HepG2 (cell line): ENCODE measurements at regions not wholly inside any gene's neighbourhood (a gene's known extent, or its start where the extent isn't known, plus 50 kb on each side); places are given as distances from the start of the nearest gene placed in this dataset.

Source experiments
- CBX1 ChIP-seq: IDR thresholded peaks from one replicate; pipeline ENCODE4 v1.6.1; 2016; ENCODE audit warnings: antibody characterized with exemption, low read depth
- DPF2 ChIP-seq: sonication (generic); formaldehyde crosslinking; IDR thresholded peaks from 2 replicates; pipeline ENCODE4 v1.4.0; 2020; ENCODE audit warnings: mild to moderate bottlenecking, low read depth, missing genetic modification reagents, borderline replicate concordance
- FOXM1 ChIP-seq: sonication (generic); formaldehyde crosslinking; IDR thresholded peaks from 2 replicates; pipeline ENCODE4 v1.5.0; 2020; ENCODE audit warnings: missing genetic modification reagents
- GLMP ChIP-seq: sonication (generic); formaldehyde crosslinking; IDR thresholded peaks from 2 replicates; pipeline ENCODE4 v1.9.0; 2021; ENCODE audit warnings: missing genetic modification reagents, mild to moderate bottlenecking, borderline replicate concordance
- GZF1 ChIP-seq: sonication (generic); formaldehyde crosslinking; IDR thresholded peaks from 2 replicates; pipeline ENCODE4 v1.5.1; 2020; ENCODE audit warnings: mild to moderate bottlenecking, missing genetic modification reagents
- HCFC1 ChIP-seq: fragments of 150-350 bp; IDR thresholded peaks from 2 replicates; pipeline ENCODE4 v1.6.1; 2014; ENCODE audit warnings: low read depth, low read length
- NPAS2 ChIP-seq: sonication (generic); formaldehyde crosslinking; IDR thresholded peaks from 2 replicates; pipeline ENCODE4 v1.8.0; 2022; ENCODE audit warnings: mild to moderate bottlenecking, missing genetic modification reagents, borderline replicate concordance
- NR3C1 ChIP-seq: sonication (generic); formaldehyde crosslinking; IDR thresholded peaks from 2 replicates; pipeline ENCODE4 v1.4.0; 2020; ENCODE audit warnings: missing genetic modification reagents
- SIN3A ChIP-seq: IDR thresholded peaks from 2 replicates; pipeline ENCODE4 v1.6.1; 2011; ENCODE audit warnings: low read depth, mild to moderate bottlenecking, control low read depth, low read length, borderline replicate concordance
- SP2 ChIP-seq: sonication (generic); formaldehyde crosslinking; IDR thresholded peaks from 2 replicates; pipeline ENCODE4 v1.5.1; 2020; ENCODE audit warnings: mild to moderate bottlenecking, missing genetic modification reagents
- SUZ12 ChIP-seq: fragments of 150-350 bp; IDR thresholded peaks from 2 replicates; pipeline ENCODE4 v1.6.1; 2014; ENCODE audit warnings: low read depth, low read length
- TAF15 ChIP-seq: fragments of 200-400 bp; formaldehyde crosslinking; IDR thresholded peaks from one replicate; pipeline ENCODE4 v1.6.1; 2018; ENCODE audit warnings: mild to moderate bottlenecking, low read depth, low read length; ENCODE audit not compliant: poor library complexity, severe bottlenecking
- XRCC5 ChIP-seq: fragments of 200-400 bp; formaldehyde crosslinking; optimal IDR thresholded peaks from 2 replicates; pipeline ENCODE3; 2017; ENCODE audit warnings: mild to moderate bottlenecking, low read length
- ZBTB39 ChIP-seq: sonication (generic); formaldehyde crosslinking; IDR thresholded peaks from 2 replicates; pipeline ENCODE4 v1.5.0; 2020; ENCODE audit warnings: missing genetic modification reagents
- ZMYM2 ChIP-seq: sonication (generic); formaldehyde crosslinking; IDR thresholded peaks from 2 replicates; pipeline ENCODE4 v1.8.0; 2022; ENCODE audit warnings: mild to moderate bottlenecking, missing genetic modification reagents
- ZNF224 ChIP-seq: sonication (generic); formaldehyde crosslinking; IDR thresholded peaks from 2 replicates; pipeline ENCODE4 v1.5.0; 2020; ENCODE audit warnings: mild to moderate bottlenecking, missing genetic modification reagents
- ZNF382 ChIP-seq: sonication (generic); formaldehyde crosslinking; IDR thresholded peaks from 2 replicates; pipeline ENCODE4 v1.5.0; 2020; ENCODE audit warnings: missing genetic modification reagents, mild to moderate bottlenecking, borderline replicate concordance
- ZNF552 ChIP-seq: sonication (generic); formaldehyde crosslinking; IDR thresholded peaks from 2 replicates; pipeline ENCODE4 v1.9.0; 2022; ENCODE audit warnings: missing genetic modification reagents, mild to moderate bottlenecking, borderline replicate concordance
- ZNF781 ChIP-seq: sonication (generic); formaldehyde crosslinking; IDR thresholded peaks from 2 replicates; pipeline ENCODE4 v1.5.1; 2020; ENCODE audit warnings: borderline replicate concordance, mild to moderate bottlenecking, missing genetic modification reagents; ENCODE audit errors: not compliant biosample characterization
- ZNF839 ChIP-seq: sonication (generic); formaldehyde crosslinking; IDR thresholded peaks from 2 replicates; pipeline ENCODE4 v1.4.0; 2020; ENCODE audit warnings: missing genetic modification reagents, mild to moderate bottlenecking, borderline replicate concordance
- TF ChIP-seq, protein P1 (sequence below): sonication (generic); formaldehyde crosslinking; IDR thresholded peaks from 2 replicates; pipeline ENCODE4 v1.5.0; 2020; ENCODE audit warnings: missing genetic modification reagents
- TF ChIP-seq, protein P2 (sequence below), 2 experiments: sonication (generic) in 1 of 2; formaldehyde crosslinking in 1 of 2; IDR thresholded peaks; 2 replicates each; pipeline versions ENCODE4 v1.4.0 to v1.6.1; 2016 to 2020; ENCODE audit warnings: borderline replicate concordance in 1 of 2, low read depth in 1 of 2, mild to moderate bottlenecking in 1 of 2, missing genetic modification reagents in 1 of 2

DNA sequence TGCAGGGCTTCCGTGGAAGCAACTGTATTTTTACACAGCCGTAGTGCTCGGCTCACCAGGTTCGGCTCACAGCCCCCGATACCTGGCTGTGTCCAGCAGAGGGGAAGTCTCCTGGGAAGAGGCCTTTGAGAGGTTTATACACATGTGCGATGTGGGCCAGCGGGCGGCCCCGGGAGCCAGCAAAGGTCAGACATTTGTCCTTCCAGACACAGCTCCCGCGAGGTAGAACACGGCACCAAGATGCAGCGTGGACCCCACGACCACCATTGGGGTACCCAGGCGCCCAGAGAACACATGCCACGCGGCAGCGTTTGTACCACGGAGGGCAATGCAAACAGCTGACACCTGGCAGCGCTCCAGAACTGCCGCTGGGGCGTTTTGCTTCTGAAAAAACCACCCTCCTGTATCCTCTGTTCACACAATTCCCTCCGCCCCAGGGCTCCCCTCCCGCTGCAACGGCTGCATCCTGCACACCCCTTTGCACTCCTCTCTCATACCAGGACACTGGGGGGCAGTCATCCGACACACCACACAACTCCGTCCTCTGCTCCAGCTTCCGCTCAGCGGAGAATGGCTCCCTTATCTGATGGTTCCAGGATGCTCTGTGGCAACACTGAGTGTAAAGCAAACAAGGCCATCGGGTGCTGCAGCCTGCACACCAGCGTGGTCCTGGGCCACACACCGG lies 235.3 kb downstream of the SYK start (continued):
- peak; percentile 79; the same call in 1 of the 2 replicates for TF ChIP-seq ZBTB39 (CRISPR knock-in tag)
- TF ChIP-seq NR3C1 (CRISPR knock-in tag) = no peak
- TF ChIP-seq ZMYM2 (CRISPR knock-in tag) = peak; percentile 90
- no peak for TF ChIP-seq TAF15
- TF ChIP-seq, protein P1, sequence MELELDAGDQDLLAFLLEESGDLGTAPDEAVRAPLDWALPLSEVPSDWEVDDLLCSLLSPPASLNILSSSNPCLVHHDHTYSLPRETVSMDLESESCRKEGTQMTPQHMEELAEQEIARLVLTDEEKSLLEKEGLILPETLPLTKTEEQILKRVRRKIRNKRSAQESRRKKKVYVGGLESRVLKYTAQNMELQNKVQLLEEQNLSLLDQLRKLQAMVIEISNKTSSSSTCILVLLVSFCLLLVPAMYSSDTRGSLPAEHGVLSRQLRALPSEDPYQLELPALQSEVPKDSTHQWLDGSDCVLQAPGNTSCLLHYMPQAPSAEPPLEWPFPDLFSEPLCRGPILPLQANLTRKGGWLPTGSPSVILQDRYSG = no peak
- TF ChIP-seq HCFC1 = no peak
- no peak for TF ChIP-seq GLMP
- no peak for TF ChIP-seq SIN3A
- no peak for TF ChIP-seq ZNF382 (CRISPR knock-in tag)
- peak; percentile 28 for TF ChIP-seq XRCC5
- peak; percentile 48; the same call in 1 of the 2 replicates for TF ChIP-seq ZNF839 (CRISPR knock-in tag)
- no peak for TF ChIP-seq SP2 (CRISPR knock-in tag)
- TF ChIP-seq, protein P2, sequence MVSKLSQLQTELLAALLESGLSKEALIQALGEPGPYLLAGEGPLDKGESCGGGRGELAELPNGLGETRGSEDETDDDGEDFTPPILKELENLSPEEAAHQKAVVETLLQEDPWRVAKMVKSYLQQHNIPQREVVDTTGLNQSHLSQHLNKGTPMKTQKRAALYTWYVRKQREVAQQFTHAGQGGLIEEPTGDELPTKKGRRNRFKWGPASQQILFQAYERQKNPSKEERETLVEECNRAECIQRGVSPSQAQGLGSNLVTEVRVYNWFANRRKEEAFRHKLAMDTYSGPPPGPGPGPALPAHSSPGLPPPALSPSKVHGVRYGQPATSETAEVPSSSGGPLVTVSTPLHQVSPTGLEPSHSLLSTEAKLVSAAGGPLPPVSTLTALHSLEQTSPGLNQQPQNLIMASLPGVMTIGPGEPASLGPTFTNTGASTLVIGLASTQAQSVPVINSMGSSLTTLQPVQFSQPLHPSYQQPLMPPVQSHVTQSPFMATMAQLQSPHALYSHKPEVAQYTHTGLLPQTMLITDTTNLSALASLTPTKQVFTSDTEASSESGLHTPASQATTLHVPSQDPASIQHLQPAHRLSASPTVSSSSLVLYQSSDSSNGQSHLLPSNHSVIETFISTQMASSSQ (IDR thresholded peaks at IDR 0.05; ENCODE audit: low read depth) = peak; percentile 60; the same call in 1 of the 2 replicates
- TF ChIP-seq, protein P2 (CRISPR knock-in tag; IDR thresholded peaks at IDR 0.05; ENCODE audit: borderline replicate concordance) = peak; percentile 91
- TF ChIP-seq FOXM1 (CRISPR knock-in tag) = no peak
- no peak for TF ChIP-seq SUZ12
- peak; percentile 92 for TF ChIP-seq DPF2 (CRISPR knock-in tag)
- no peak for TF ChIP-seq NPAS2
- peak; percentile 63 for TF ChIP-seq ZNF781 (CRISPR knock-in tag)
- TF ChIP-seq ZNF224 (CRISPR knock-in tag) = no peak; the same call in 1 of the 2 replicates
- TF ChIP-seq ZNF552 (CRISPR knock-in tag) = no peak
- no peak for TF ChIP-seq GZF1
- TF ChIP-seq CBX1 = peak; percentile 86
